GM21423 (cell line): ENCODE measurements at regions not wholly inside any gene's neighbourhood (a gene's known extent, or its start where the extent isn't known, plus 50 kb on each side); places are given as distances from the start of the nearest gene placed in this dataset.
"Not testable (repeated sequence)": the region's sequence is repeated elsewhere in the genome, so short reads cannot be mapped to it uniquely, and the experiment has no call there.

Experiments
- ATAC-seq: cut with Tn5 transposase; IDR thresholded peaks from one replicate; pipeline ENCODE4 v1.9.1; 2021; ENCODE audit warnings: mild to moderate bottlenecking, moderate library complexity; ENCODE audit not compliant: unreplicated experiment

DNA sequence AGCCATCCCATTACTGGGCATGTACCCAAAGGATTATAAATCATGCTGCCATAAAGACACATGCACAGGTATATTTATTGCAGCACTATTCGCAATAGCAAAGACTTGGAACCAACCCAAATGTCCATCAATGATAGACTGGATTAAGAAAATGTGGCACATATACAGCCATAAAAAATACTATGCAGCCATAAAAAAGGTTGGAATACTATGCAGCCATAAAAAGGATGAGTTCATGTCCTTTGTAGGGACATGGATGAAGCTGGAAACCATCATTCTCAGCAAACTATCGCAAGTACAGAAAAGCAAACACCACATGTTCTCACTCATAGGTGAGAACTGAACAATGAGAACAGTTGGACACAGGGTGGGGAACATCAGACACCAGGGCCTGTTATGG, 151.5 kb downstream of the PLK2 start:
- ATAC-seq: not testable (repeated sequence)

DNA sequence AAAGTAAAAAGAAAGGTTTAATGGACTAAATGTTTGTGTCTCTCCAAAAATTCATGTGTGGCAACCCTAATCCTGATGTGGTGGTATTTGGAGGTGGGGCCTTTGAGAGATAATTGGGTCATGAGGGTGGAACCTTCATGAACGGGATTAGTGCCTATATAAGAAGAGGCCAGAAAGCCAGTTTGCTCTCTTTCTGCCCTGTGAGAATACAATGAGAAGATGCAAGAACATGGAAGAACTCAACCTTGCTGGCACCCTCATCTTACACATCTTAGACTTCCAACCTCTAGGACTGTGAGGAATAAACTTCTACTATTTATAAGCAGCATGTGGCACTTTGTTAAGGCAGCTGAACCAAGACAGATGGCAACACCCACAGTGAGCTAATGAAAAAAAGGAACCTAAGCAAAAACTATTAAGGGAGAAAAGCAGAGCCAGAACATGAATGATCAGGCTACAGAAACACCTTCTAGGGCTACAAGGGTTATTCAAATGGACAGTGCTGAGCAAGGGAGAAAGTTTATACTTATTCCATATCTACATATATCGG, 159.5 kb downstream of the PLK2 start:
- ATAC-seq: no peak

DNA sequence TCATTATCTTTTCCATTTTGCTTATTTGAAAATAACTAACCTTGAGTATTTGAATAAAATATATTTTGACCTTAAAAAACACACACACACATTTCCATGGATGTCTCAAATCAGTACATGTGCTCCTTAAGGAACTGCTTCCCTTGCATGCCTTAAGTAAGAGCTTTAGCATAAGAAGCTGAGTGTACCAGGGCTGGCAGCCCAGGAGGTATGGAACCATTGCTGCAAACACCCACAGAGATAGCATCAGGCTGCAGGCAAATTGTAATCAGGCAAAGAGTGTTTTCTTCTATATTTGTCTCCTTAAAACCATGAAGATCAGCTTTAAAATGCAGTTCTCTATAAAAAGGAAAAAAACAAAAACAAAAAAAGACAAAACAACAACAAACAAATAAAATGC, 160.6 kb downstream of the PLK2 start:
- ATAC-seq: no peak

DNA sequence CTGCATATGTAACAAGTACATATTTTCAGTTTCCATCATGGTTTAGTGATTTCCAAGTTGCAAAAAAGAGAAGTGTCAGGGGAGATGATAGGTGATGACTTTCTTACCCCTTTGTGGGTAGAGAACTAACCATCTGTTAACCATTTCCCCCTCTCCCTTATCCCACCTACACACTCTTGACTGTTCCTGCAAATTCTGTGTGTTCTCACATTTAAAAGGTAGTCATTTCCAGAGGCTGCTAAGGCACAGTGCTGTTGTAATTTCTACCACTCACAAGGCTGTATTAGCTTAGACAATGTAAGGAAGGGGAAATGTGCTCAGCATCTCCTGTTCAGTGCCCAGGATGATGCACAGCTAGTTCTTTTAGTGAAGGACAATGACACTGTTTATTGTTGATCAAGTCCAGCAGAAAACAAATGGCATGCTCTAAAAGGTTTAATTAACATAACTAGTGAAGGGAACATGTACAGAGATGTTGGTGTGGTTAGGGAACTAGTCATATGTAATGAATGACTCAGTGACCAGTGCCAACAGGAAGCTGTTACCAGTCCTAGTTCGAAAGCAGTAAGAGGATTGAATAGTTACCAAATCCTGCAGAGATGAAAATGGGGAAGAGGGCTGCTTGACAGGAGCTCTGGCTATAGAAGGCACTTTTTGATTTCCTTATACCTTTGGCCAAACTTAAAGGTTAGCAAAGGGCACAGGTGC, 165.1 kb downstream of the PLK2 start:
- peak; percentile 94 for ATAC-seq

DNA sequence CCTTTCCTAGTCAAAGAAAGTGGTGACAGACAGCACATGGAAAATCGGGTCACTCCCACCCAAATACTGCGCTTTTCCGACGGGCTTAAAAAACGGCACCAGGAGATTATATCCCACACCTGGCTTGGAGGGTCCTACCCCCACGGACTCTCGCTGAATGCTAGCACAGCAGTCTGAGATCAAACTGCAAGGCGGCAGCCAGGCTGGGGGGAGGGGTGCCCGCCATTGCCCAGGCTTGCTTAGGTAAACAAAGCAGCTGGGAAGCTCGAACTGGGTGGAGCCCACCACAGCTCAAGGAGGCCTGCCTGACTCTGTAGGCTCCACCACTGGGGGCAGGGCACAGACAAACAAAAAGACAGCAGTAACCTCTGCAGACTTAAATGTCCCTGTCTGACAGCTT, 171.6 kb downstream of the PLK2 start:
- ATAC-seq: not testable (repeated sequence)

DNA sequence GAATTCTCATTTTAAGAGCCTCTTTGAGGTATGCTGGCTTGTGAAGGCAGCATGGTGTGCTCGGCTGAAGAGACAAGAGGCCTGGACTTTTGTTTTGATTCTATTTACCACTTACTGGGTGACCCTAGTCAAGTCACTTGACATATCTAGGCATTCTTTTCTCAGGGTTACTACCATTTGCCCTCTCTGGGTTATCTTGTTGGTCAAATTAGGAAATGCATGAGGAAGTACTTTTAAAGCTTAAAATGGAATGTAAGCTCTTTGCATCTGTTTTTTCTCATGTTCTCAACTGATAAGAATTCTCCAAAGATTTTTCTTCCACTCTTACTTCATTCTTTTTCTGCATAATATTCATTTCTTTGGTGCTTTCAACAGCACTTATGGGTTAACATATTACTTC, 173.1 kb downstream of the PLK2 start:
- no peak for ATAC-seq

DNA sequence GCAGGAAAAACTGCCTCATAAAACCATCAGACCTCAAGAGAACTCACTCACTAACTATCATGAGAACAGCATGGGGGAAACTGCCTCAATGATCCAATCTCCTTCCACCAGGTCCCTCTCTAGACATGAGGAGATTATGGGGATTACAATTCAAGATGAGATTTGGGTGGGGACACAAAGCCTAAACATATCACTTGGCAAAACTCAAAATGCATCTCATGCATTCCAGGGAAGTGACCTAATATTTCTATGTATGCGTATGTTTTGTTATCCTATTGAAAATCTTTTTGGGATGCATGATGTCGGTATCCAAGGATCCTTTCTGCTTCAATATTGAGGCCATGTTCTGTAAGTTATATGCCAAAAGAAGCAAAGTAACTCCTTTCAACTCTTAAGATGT, 174.0 kb downstream of the PLK2 start:
- ATAC-seq: no peak

DNA sequence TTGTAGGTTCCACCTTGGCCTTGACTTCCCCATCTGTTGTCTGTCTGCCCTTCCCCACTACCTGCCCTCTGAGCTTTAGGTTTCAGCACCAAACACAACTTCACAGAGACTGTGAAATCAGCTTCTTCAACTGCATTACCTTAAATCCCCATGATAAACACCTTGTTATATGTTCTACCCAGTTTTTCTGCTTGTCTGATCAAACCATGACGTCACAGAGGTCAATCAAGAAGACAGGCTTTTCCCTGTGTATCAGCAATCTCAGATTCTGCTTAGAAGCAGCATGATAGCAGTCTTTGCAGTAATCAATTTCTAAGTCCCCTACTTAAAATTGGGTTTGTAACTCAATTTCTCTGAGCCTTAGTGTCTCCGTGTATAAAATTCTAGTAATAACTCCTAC, 175.0 kb downstream of the PLK2 start:
- ATAC-seq: no peak

DNA sequence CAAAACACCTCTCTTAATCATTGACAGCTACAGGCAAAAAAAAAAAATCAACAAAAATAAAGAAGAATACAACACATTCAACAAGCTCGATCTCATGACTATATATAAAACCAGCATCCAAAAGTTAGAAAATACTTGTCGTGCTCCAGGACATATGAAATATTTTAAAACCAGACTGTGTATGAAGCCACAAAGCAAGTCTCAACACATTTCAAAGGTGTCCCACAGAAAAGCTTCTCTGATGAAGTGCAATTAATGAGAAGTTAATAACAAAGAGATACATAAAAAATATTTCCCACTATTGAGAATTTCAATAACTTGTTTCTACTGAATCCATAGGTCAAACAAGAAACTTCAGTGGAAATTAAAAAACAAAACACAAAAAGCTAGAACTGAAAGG, 178.7 kb downstream of the PLK2 start:
- ATAC-seq: no peak

DNA sequence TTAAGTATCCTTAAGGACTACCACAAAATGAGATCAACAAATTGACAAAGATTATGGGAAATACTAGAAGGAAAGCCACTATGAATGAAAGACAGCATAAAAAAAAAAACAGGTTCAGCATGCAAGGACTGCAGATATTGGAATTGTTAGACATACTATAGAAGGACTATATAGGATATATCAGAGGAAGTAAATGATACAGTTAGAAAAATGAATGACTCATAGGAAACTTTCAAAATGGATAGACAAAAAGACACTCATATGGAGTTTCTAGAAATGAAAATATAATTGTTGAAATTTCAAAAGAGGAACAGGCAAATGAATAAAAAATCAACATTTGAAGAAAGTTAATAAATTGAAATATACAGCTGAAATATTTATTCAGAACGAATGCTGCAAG, 180.6 kb downstream of the PLK2 start:
- ATAC-seq: no peak

DNA sequence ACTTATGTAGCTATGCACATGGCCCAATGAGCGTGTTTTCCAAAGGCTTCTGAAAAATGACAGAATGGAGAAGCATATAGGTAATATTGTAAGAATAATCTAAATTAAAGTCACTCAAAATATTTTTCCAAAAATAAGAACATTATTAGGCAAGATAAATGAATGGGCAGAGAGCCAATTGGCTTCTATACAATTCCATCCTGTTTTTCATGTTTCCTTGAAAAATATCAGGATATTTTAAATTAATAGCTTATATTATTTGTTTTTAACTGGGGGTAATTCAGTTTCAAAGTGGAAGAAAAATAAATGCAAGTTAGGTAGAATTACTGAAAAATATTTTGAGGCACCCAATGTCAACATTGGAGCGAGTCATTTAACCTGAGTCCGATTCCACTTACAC, 183.5 kb downstream of the PLK2 start:
- no peak for ATAC-seq

DNA sequence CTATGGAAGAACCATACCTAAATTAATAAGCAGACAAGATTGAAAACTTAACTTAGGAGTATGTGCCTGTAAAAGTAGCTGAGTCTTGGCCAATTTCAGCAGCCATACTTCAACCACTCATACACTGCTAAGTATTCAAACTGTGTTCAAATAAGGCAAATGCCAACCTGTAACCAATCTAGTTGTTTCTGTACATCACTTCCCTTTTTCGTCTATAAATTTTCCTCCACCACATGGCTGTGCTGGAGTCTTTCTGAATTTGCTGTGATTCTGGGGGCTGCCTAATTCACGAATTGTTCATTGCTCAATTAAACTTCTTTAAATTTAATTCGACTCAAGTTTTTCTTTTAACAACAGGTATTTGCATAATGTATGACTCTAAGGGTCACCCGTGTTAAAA, 184.4 kb downstream of the PLK2 start:
- ATAC-seq: no peak

DNA sequence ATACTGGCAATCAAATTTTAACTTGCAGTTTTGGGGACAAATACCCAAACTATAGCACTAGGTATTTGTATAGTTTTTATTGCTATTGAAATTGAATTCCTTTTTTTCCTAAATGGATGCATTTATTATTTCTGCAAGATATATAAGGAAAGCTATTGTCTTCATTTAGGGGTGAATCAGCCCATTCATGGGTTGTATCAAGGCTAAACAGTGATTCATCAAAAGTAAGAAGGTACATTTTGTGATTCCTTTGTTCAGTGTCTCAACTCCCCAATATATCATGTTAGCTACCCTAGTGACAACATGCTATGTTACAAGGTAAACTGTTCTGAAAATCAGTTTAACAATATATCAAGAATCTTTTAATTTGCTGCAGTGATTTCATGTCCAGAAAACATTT, 185.7 kb downstream of the PLK2 start:
- ATAC-seq: no peak

DNA sequence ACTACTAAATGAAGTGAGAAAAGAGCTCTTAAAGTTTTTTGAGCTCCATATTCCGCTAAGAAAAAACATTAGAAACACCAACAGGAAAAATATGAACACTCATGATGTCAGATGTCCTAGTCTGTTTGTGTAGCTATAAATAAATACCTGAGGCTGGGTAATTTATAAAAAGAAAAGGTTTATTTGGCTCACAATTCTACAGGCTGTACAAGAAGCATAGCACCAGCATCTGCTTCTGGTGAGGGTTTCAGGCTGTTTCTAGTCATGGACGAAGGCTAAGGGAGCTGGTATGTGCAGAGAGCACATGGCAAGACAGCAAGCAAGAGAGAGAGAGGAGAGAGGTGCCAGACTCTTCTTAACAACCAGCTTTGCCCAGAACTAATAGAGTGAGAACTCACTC, 186.2 kb downstream of the PLK2 start:
- ATAC-seq: no peak

DNA sequence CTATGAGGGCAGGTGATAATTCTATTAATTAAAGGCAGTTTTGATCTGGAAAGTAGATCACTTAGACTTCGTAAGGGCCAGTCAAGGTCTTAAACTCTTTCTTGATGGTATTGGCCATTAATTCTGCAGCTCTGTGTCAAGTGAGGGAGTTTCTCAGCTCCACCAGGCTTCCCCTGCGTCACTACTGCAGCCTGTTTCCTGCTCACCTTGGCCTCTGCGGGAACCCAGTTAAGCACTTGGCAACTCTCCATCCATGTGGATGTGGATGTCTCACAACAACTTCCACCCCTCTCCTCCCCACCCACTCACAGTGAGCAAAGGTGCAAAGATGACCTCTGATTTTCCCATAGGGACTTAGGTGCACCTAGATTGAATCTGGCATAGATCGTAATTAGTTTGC, 191.6 kb downstream of the PLK2 start:
- no peak for ATAC-seq

DNA sequence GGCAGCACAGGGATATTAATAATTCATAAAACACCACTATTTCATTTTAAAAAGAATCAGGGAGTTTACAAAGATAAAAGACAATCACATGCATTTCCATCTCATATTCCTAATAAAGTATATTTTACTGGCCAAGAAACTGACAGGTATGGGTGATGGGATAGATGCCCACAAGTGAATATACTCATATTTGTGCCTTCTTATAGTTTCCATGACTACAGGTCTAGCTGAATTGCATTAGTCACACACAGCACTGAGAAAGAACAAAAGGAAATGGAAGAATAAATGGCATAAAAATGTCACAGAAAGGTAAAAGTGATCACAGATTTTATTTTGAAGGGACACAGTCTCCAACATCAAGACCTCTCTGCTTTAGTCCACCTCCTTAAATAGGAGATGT, 193.5 kb downstream of the PLK2 start:
- ATAC-seq: no peak

DNA sequence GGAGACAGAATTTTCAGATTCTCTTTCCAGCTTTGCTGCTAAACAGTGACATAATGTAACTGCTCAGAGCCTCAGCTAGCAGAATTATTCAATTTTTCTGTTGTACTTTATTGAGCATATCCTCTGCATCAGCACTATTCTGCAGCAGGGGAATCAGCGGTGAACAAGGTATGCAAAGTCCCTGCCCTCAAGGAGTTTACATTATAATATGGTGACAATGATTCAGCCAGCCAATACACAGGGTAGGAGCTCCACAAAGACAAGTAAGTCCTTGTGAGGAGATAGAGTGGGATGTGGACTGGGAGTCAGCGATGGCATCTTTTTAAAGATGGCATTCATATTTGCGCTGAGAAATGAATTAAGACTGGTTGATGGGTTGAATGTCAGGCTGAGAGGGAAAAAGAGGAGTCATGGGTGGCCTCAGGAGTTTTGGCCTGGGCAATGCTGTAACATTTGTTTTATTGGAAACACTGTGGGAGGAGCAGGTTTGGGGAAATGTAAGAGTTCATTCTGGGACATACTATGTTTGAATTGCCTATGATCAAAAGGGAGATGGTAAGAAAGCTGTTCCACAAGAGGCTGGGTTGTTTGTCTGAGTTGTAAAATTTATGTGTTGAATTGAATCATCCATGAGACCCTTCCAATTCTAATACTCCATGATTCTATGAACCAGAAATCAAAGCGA, 194.5 kb downstream of the PLK2 start:
- no peak for ATAC-seq

DNA sequence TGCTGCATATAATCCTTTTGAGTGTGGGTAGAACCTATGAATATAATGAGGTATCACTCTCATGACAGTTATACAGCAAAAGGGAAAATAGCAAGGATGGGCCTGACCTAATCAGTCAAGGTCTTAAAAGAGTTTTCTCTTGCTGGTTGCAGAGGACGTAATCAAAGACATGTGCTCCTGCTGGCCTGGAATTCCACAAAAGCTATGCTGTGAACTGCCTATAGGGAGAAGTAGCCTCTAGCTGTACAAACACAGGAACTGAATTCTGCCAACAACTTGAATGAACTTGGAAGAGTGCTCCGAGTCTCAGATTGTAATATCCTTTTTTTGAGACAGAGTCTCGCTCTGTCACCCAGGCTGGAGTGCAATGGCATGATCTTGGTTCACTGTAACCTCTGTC, 195.6 kb downstream of the PLK2 start:
- ATAC-seq: no peak

DNA sequence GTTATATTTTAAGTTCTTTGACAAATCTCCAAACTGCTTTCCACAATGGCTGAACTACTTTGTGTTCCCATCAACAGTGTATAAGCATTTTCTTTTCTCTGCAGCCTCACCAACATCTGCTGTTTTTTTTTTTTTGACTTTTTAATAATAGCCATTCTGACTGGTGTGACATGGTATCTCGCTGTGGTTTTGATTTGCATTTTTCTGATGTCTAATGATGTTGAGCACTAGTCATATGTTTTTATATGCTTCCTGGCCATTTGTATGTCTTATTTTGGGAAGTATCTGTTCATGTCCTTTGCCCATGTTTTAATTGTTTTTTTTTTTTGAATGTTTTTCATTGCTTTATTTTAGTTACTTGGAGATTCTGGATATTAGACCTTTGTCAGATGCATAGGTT, 196.6 kb downstream of the PLK2 start:
- no peak for ATAC-seq

DNA sequence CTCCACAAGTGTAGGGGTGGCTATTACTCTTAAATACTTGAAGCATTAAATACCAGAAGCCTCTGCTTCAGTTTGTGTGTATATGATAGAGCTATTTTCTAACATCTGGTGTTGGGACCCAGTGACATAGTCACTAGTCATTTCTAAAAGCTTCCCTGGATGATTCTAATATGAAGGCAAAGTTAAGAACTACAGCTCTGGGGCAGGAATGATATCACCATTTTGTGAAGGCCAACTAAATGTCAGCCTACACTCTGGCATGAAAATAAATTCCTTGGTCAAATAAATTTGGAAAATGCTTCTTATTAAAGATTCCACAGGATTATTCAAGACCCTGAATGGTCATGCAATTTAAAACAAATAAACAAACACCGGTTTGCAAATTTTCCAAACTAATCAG, 197.7 kb downstream of the PLK2 start:
- no peak for ATAC-seq

DNA sequence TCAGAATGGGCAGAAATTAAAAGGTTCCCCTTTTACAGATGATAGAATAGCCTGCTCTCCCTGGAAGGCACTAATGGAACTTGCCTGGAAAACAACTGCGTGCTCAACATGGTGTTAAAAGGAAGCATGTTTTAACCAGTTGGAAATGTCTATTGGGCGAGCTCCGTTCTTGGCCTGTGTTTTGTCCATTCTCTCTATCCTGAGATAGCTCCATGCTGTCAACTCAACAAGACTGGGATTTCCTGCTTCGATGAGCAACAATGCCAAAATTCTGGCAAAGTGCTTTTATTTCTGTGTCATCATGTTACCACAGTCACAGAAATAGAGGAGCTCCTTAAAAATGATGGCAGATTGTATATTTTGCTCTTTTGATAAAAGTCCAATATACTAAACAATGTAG, 198.3 kb downstream of the PLK2 start:
- ATAC-seq: no peak

DNA sequence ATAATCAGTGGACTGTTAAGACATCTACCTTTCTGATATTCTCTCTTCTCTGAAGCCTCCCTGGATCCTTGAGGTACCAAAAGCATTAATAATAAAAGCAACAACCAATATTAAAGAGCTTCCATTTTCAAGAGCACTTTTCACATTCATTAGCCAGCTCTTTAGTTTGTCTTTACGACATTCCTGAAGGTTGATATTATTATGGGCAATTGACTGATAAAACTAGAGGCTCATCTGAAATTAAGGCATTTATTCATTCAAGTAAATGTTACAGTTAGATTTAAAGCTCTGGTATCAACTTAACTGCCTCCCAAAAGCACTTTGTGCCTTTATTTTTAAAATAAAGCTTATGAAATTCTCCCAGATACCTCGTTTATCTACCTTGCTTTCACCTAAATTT, 199.6 kb downstream of the PLK2 start:
- ATAC-seq: no peak
